RWPE1 (cell line): ENCODE measurements at regions not wholly inside any gene's neighbourhood (a gene's known extent, or its start where the extent isn't known, plus 50 kb on each side); places are given as distances from the start of the nearest gene placed in this dataset.

Source experiments
- CTCF ChIA-PET: fragments of 350-600 bp; sonication (Branson Sonifier 250); formaldehyde crosslinking; extraction: SDS; loops from one replicate; lab custom pipeline; 2021; lab: Yijun Ruan, JAX
- POLR2A ChIA-PET: fragments of 400-600 bp; formaldehyde crosslinking; extraction: SDS; loops from one replicate; lab custom pipeline; 2020; ENCODE audit warnings: antibody characterized with exemption; ENCODE audit not compliant: low non-redundant PET; lab: Yijun Ruan, JAX
- DNase-seq: peaks from one replicate; pipeline ENCODE4 v3.0.0; 2012; ENCODE audit warnings: low spot score
- H3K27ac ChIP-seq: fragments of 450-650 bp; 2 replicates; pipeline ENCODE4 v1.5.1; 2017
- TF ChIP-seq, protein P1 (sequence below): fragments of 450-650 bp; conservative IDR thresholded peaks from 2 replicates; pipeline ENCODE4 v1.5.1; 2017; ENCODE audit warnings: low read depth, mild to moderate bottlenecking

DNA sequence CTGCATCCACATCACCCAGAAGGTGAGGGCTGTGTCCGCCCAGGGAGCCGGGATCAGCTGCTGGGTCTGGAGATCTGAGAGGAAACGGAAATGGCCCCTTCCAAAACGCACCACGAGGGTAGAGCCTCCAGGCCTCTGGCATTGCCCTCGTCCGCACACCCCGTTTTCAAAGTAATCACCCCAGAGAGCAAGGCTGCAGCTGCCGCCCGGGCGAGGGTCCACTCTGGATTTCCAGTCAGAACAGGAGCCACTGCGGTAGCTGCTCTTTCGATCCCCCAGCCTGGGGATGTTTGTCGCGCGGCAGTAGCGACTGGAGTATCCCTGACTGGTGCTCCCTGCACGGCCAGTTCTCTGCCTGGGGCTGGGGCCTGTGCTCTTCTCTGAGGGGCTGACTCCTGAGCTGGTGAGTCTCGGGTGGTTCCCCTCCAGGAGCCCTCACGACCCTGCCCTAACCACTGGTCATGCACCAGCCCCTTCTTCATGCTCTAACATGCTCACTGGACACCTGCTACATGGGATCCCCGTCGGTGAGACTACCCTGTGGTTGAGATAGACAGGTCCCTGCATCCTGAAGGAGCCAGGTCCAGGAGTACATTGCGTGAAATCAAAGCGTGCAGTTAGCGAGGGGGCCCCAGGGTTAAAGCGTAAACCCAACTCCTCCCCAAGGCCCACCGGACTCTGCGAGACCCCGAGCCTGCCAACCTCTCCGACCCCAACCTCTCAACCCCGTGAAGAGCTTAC, 99.2 kb downstream of the FOXL3 start:
- DNase-seq, result no peak
- CTCF ChIA-PET, result no interaction called here
- TF ChIP-seq, protein P1, sequence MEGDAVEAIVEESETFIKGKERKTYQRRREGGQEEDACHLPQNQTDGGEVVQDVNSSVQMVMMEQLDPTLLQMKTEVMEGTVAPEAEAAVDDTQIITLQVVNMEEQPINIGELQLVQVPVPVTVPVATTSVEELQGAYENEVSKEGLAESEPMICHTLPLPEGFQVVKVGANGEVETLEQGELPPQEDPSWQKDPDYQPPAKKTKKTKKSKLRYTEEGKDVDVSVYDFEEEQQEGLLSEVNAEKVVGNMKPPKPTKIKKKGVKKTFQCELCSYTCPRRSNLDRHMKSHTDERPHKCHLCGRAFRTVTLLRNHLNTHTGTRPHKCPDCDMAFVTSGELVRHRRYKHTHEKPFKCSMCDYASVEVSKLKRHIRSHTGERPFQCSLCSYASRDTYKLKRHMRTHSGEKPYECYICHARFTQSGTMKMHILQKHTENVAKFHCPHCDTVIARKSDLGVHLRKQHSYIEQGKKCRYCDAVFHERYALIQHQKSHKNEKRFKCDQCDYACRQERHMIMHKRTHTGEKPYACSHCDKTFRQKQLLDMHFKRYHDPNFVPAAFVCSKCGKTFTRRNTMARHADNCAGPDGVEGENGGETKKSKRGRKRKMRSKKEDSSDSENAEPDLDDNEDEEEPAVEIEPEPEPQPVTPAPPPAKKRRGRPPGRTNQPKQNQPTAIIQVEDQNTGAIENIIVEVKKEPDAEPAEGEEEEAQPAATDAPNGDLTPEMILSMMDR, result no peak
- peak overlapping the region; percentile 93 for H3K27ac ChIP-seq
- POLR2A ChIA-PET, result no interaction called here

DNA sequence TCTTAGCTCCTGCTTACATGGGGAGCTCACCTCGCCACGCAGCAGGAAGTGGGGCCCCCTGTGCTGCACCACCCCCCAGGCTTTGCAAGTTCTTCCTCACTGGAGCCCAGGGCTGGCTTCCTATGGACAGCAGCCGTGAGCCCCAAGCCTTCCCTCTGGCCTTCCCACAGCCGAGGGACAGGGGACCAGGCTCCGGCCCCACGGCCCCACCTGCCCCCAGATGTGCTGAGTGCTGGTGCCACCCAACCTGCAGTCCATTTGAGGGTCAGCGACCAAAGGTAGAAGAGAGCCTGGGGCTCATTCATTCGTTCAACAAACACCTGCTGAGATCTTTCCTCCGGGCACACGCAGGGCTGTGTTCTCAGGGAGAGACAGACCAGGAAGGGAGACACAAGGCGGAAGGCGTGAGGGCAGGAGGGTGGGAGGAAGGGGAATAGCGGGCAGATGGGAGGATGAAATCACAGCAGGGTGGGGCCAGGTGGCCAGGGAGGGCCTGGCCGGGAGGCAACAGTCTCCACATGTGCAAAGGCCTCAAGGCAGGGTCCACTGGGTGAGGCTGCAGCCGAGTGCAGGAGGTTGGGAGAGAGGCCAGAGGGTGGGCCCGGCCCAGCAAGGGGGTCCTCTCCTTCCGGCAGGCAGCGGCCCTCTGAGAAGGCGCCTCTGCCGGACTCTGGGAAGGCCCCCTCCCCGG, 100.1 kb downstream of the FOXL3 start:
- POLR2A ChIA-PET, result no interaction called here
- CTCF ChIA-PET, result interaction anchor here (1.0 kb wide), 1 partner anchor 57 kb away, joined by 7 read pairs; no protein-coding TSS in a partner anchor
- peak overlapping the region; percentile 93 for H3K27ac ChIP-seq
- TF ChIP-seq, protein P1, result no peak
- DNase-seq, result no peak

DNA sequence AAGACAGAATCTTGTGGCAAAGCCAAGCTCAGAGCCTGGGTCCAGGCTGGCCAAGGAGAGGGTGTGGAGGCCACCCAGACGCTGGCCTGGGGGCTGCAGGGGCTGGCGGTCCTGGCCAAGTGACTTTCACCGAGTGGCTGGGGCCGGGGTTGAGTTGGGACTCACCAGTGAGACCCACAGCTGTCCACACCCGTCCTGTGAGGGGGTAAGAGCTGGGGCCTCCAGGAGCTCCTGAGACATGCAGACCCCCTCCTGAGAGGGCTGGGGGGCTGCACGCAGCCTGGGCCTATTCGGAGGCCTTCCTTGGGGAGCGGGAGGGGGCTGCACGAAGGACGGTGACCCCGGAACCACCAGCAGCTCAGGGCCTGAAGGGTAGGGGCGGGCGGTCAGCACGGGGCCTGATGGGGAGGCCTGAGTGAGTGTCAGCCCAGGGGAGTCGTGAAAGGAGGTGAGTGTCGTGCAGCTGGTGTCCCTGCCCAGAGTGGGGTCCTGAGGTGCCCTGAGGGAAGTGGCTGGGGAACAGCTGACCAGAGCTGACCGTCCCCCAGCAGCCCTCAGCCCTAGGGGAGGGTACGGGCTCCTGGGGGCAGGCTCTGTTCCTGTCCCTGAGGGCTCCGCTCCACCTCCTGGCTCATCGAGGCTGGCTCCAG, 100.9 kb downstream of the FOXL3 start:
- POLR2A ChIA-PET, result no interaction called here
- TF ChIP-seq, protein P1, result no peak
- H3K27ac ChIP-seq, result peak overlapping the region; percentile 93
- CTCF ChIA-PET, result interaction anchor here (0.6 to 1.0 kb wide), 2 partner anchors 47 to 58 kb away, joined by 3 to 7 read pairs; no protein-coding TSS in a partner anchor
- peak; percentile 12 for DNase-seq

DNA sequence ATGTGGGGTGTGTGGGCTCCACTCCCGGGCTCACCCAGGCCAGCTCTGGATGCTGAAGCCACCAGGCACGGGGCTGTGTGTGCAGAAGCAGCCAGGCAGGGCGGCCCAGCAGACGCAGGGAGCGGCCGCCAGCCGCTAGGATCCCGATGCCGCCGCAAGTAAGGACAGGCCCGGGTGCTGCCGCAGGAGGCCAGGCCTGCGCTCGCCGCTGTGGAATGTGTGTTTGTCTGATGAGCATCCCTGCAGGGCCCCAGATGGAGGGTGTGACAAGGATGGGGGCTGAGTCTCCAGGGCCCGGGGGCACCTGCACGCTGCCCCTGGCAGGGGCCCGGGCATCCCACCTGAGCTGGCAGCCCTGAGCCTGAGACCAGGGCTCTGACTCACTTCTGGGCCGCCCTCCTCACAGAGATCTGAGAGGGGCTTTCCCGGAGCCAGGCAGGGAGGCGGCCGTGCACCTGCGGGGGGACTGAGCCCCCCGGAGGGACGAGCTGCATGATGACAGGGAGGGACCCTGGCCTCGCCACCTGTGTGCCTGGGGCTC, 101.5 kb downstream of the FOXL3 start:
- TF ChIP-seq, protein P1, result no peak
- DNase-seq, result peak; percentile 92
- H3K27ac ChIP-seq, result peak overlapping the region; percentile 93
- POLR2A ChIA-PET, result no interaction called here
- CTCF ChIA-PET, result interaction anchor here (0.7 kb wide), 1 partner anchor 40 kb away, joined by 4 read pairs; no protein-coding TSS in a partner anchor

DNA sequence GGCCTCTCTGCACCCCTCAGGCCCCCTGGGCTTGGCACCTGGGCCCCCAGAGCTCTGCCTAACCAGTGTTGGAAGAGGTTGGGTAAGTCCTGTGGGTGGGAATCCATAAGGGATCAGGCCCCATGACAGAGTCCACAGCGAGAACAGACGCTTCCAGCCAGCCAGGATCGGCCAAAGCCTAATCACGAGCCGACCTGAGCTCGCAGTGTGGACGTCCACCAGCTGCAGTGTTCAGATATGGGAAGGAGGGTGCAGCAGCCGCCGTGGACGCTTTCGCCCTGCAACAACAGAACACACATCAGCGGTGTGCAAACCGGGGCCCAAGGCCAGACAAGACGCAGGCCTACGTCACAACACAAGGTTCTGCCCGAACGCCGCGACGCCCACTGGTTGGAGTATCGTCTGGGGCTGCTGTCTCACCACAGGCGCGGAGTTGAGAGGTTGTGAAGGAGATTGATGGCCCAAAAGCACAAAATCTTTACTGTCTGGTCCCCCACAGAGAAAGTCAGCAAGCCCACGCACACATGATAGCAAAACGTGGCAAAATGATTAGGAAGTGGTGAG, 102.1 kb downstream of the FOXL3 start:
- DNase-seq, result no peak
- CTCF ChIA-PET, result interaction anchor here (0.6 to 0.7 kb wide), 2 partner anchors 40 to 194 kb away, joined by 4 read pairs; no protein-coding TSS in a partner anchor
- POLR2A ChIA-PET, result no interaction called here
- H3K27ac ChIP-seq, result peak overlapping the region; percentile 93
- TF ChIP-seq, protein P1, result no peak
